Fibroblast of skin of scalp (primary cell): ENCODE measurements at regions not wholly inside any gene's neighbourhood (a gene's known extent, or its start where the extent isn't known, plus 50 kb on each side); places are given as distances from the start of the nearest gene placed in this dataset.

Experiments used
- DNase-seq: peaks from one replicate; pipeline ENCODE4 v3.0.0-alpha.2; 2013

GRCh38 chrX:6778544-6779503 is 243.9 kb upstream of the VCX3A start:
- no peak for DNase-seq

- DNase-seq = no peak
These were observed 242.5 kb upstream of the VCX3A start for GRCh38 chrX:6777238-6778002.

GRCh38 chrX:6770936-6771335 is 236.0 kb upstream of the VCX3A start:
- peak; percentile 54 for DNase-seq

DNA sequence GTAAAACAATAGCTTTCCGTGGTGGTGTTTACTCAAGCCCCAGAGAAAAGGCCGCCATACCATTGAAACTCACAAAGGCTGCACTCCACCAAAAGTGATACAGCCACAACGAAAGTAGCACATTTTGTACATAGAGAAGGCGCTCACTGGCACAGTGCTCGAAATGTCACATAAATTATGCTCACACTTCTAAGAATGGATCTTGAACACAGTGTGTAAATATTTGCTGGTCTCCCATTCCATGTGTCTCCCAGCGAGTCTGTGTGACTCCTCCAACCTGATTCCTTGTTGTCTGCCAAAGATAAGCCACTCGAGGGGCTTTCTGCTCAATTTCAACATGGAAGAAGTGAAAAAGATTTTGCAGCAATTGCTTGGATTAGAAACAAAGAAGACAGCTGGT is 234.0 kb upstream of the VCX3A start:
- no peak for DNase-seq

DNA sequence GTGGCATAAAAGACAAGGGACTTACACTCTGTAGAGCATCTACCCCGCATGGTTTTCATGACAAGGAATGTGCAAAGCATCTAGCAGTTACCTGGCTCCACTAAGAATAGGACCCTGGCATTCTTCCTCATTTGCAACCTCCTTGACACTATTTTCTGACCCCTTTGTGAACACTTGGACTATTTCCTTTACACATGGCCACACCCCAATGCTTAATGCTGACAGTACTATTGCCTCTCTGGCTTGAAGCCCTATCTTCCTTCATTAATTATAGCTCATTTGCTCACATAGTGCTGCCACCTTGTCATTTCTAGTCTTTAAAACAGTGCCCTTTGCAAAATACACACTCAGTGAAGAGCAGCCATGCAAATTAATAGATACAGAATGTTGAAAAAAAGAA is 226.3 kb upstream of the VCX3A start:
- no peak for DNase-seq

GRCh38 chrX:6759655-6760375 is 224.9 kb upstream of the VCX3A start:
- no peak for DNase-seq

DNA sequence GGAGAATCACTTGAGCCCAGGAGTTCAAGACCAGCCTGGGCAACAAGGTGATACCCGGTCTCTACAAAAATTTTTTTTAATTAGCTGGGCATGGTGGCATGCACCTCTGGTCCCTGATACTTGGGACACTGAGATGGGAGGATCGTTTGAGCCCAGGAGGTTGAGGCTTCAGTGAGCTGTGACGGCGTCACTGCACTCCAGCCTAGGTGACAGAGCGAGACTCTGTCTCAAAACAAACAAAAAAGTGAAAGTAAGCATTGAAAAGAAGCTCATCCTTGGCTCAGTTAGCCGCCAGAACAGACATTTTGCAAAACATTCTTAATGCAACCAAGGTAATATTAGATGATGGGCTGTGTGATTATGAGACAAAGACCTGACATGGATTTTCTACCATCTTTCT is 223.3 kb upstream of the VCX3A start:
- DNase-seq = no peak

GRCh38 chrX:6757631-6758030 is 222.7 kb upstream of the VCX3A start:
- no peak for DNase-seq

GRCh38 chrX:6748595-6748994 is 213.7 kb upstream of the VCX3A start:
- no peak for DNase-seq

DNA sequence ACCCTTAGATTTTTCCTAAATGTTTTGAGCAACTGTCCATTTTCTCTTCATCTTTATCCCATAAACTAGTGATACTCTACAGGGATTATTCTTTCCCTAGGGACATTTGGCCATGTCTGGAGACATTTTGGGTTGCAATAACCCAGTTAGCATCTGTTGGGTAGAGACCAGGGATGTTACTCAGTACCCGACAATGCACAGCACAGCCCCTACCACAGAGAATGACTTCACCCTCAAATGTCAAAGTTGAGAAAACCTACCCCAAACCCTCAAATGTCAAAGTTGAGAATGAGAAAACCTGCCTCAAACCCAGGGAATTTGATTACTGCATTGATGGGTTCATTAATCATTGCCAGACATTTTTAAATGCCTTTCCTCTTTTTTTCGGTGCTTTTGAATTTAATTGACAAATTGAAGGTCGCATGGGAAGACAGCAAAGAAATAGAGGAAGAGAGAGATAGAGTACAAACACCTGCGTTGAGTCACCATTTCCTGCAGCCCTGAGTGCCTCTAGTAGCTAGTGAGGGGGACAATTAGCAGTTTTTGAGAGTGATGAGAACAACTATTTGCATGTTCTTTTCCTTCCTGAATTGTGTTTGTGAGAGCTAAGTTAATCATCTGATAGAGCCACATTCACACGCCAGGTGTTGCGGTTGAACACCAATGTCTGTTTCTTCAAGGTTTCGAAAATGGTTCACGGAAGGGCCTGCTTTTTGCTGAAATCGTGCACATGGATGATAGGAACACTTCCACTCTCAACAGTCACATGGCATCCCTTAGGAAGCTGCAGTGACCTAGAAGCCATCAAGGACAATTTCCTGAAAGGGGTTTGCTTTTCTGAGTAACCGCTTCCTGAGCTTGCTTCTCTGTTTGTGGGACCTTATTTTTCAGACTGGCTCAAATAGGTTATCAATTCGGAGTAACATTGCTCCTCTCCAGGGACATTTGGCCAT is 203.9 kb upstream of the VCX3A start:
- no peak for DNase-seq

DNA sequence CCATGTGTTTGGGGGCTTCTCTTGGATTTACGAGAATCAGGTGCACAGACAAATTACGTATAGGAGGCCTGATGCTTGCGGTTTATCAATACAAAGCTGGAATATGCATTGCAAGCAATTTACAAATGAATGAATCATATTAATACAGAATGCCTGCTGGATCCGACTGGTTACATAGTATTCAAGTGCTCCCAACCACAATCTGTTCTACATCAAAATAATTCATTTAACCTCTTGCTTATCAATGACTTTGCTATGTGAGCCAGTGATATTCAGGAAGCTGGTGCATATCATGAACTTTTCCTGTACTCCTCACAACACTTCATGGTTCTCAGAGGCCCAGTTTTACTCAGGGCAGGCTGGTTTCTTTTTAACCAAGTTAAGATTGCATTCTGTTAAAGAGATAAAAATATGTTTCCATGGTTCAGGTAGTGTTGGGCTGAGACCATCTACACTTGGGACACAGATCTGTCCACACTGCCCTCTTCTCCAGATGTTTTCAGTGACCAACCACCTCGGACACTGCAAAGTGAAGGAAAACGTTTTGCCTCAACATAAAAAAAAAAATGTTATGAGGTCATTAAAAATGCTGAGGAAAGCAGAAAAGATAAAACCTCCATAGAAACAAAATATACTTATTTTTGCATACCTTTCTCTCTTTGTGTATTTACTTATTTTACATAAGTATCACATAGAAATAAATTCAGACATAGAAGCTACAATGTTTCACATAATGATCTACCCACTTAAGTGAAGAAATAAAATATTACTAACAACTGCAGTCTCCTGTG is 200.1 kb upstream of the VCX3A start:
- no peak for DNase-seq

DNA sequence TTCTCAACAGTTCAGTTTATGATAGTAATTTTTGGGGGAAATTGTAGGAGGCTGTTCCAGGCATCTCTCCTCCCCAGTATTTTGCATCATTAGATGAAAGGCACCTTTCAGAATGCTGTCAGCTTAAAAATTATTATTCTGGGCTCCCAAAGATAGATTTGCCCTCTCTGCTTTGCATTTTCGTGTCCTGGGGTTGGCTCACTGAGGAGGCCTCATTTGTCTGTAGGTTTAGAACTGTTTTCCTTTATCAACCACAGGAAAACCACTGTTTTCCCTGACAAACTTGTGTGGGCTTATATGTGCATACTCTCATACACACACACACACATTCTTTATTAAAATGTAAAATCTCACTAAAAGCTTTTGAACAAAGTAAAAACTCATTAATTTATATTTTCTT is 197.2 kb upstream of the VCX3A start:
- no peak for DNase-seq

- DNase-seq = peak; percentile 1
These were observed 194.7 kb upstream of the VCX3A start for GRCh38 chrX:6729626-6730025.

DNA sequence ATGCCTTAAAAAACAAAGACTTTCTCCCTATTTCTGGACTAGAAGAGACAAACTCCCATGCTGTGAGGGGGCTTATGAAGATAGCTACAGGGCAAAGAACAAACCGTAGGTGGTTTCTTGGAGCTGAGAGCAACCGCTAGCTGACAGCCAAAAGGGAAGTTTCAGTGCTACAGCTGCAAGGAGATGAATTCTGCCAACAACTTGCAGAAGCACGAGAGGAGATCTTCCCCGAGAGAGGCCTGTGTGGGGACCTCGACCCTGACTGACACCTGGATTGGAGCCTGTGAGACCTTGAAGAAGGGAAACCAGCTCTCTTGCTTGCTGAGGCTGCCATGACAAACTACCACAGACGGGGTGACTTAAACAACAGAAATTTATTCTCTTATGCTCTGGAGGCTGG is 183.8 kb upstream of the VCX3A start:
- no peak for DNase-seq

GRCh38 chrX:6708676-6709380 is 173.9 kb upstream of the VCX3A start:
- DNase-seq = no peak

- DNase-seq = peak; percentile 73
These were observed 173.1 kb upstream of the VCX3A start for GRCh38 chrX:6708041-6708440.

GRCh38 chrX:6707497-6707896 is 172.6 kb upstream of the VCX3A start:
- peak; percentile 0 for DNase-seq

GRCh38 chrX:6701085-6701484 is 166.2 kb upstream of the VCX3A start:
- no peak for DNase-seq

DNA sequence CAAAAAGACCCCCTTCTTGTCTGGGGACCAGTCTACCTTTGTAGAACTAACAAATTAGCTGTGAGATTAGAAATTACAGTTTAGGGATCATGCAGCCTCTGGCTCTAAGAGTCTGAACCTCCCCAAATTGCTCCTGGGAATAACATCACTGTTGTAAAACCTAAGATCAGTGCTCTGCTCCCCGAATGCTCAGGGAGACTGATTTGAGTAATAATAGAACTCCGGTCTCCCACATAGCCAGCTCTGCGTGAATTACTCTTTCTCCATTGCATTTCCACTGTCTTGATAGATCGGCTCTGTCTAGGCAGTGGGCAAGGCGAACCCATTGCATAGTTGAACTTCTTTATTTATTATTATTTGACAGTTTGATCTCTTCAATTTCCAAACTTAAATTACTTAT is 160.8 kb upstream of the VCX3A start:
- no peak for DNase-seq

DNA sequence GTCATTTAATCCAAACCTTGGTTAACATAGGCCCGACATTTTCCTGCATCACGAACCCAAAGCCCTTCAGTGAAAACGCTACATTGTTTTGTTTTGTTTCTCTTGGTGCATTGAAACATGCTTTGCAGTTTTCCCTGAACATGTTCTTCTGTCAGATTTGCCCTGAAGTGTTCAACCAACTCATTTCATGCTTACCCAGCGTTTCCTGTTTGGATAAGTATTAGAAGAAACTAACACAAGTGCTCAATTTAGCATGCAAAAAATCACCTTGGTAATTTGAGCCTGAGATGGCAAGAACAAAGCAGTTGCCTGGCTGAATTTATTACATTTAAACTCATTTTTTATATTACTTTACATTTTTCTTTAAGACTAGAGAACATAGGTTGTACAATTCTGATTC is 160.1 kb upstream of the VCX3A start:
- no peak for DNase-seq
